SK-N-SH (cell line): ENCODE measurements at regions not wholly inside any gene's neighbourhood (a gene's known extent, or its start where the extent isn't known, plus 50 kb on each side); places are given as distances from the start of the nearest gene placed in this dataset.
A peak's percentile ranks its signal among the peaks of the same experiment; 100 is the strongest.

Source experiments
- CTCF ChIA-PET: fragments of 300-600, 350-600 bp; formaldehyde crosslinking; extraction: SDS; loops from one replicate; lab custom pipeline; 2021; lab: Yijun Ruan, JAX
- POLR2A ChIA-PET: fragments of 350-600 bp; sonication (Branson Sonifier 250); formaldehyde crosslinking; extraction: SDS; loops from one replicate; lab custom pipeline; 2020; ENCODE audit warnings: antibody characterized with exemption, inconsistent platforms; lab: Yijun Ruan, JAX
- DNase-seq: peaks from one replicate; pipeline ENCODE4 v3.0.0; 2012
- H2AFZ ChIP-seq: fragments of 200-600 bp; sonication (generic); 2 replicates; pipeline ENCODE4 v1.8.1; 2016; ENCODE audit warnings: antibody characterized with exemption, mild to moderate bottlenecking, low read depth
- H3F3A ChIP-seq: fragments of 200-600 bp; sonication (generic); replicated peaks from 2 replicates; pipeline ENCODE3; 2016; ENCODE audit warnings: antibody characterized with exemption, mild to moderate bottlenecking; ENCODE audit not compliant: insufficient read depth
- H3K27ac ChIP-seq, 2 experiments: fragments of 200-500 bp in 1 of 2; fragments of 200-600 bp in 1 of 2; sonication (Bioruptor generic) in 1 of 2; sonication (generic), shearing (Covaris generic) in 1 of 2; 2 replicates each; pipeline versions ENCODE4 v1.5.1 to v1.6.1; 2014 to 2016; ENCODE audit warnings: low read depth in 2 of 2, inconsistent platforms in 1 of 2, low read length in 1 of 2, mild to moderate bottlenecking in 1 of 2, mixed read lengths in 1 of 2
- H3K27me3 ChIP-seq: fragments of 200-600 bp; sonication (generic), shearing (Covaris generic); 2 replicates; pipeline ENCODE4 v1.6.1; 2016; ENCODE audit warnings: mixed run types; ENCODE audit not compliant: insufficient read depth
- H3K36me3 ChIP-seq, 2 experiments: fragments of 200-500 bp in 1 of 2; fragments of 200-600 bp in 1 of 2; sonication (Bioruptor generic) in 1 of 2; sonication (generic) in 1 of 2; replicated peaks in 1 of 2; 2 replicates each; pipeline versions ENCODE3 to v1.5.1; 2014 to 2016; ENCODE audit warnings: low read length in 1 of 2, mild to moderate bottlenecking in 1 of 2; ENCODE audit not compliant: insufficient read depth in 2 of 2, control insufficient read depth in 1 of 2
- H3K4me1 ChIP-seq, 2 experiments: fragments of 200-500 bp in 1 of 2; fragments of 200-600 bp in 1 of 2; sonication (Bioruptor generic) in 1 of 2; sonication (generic), shearing (Covaris generic) in 1 of 2; 2 replicates each; pipeline versions ENCODE4 v1.5.1 to v1.6.1; 2014 to 2016; ENCODE audit warnings: low read depth in 1 of 2, low read length in 1 of 2, mixed run types in 1 of 2; ENCODE audit not compliant: insufficient read depth in 2 of 2, control insufficient read depth in 1 of 2
- H3K4me2 ChIP-seq: fragments of 200-600 bp; sonication (generic), shearing (Covaris generic); 2 replicates; pipeline ENCODE4 v1.6.1; 2017; ENCODE audit warnings: mixed run types
- H3K4me3 ChIP-seq, 2 experiments: fragments of 200-500 bp in 1 of 2; fragments of 200-600 bp in 1 of 2; sonication (Bioruptor generic) in 1 of 2; sonication (generic), shearing (Covaris generic) in 1 of 2; 2 replicates each; pipeline versions ENCODE4 v1.5.1 to v1.8.1; 2014 to 2016; ENCODE audit warnings: low read depth in 2 of 2, inconsistent platforms in 1 of 2, low read length in 1 of 2, mild to moderate bottlenecking in 1 of 2, mixed read lengths in 1 of 2, moderate library complexity in 1 of 2
- H3K79me2 ChIP-seq: fragments of 200-600 bp; sonication (generic); 2 replicates; pipeline ENCODE4 v1.8.1; 2017; ENCODE audit warnings: mild to moderate bottlenecking; ENCODE audit not compliant: insufficient read depth
- H3K9ac ChIP-seq: fragments of 200-600 bp; sonication (generic); 2 replicates; pipeline ENCODE4 v1.6.1; 2017; ENCODE audit warnings: mixed run types
- H3K9me2 ChIP-seq: fragments of 200-600 bp; sonication (generic); 2 replicates; pipeline ENCODE4 v1.6.1; 2017; ENCODE audit warnings: mixed run types
- H3K9me3 ChIP-seq: fragments of 200-600 bp; sonication (generic); 2 replicates; pipeline ENCODE4 v1.6.1; 2017; ENCODE audit warnings: mixed run types, mild to moderate bottlenecking, moderate library complexity
- H4K20me1 ChIP-seq: fragments of 200-600 bp; sonication (generic); 2 replicates; pipeline ENCODE4 v1.6.1; 2017; ENCODE audit warnings: mild to moderate bottlenecking, mixed run types; ENCODE audit not compliant: insufficient read depth
- CHD2 ChIP-seq: fragments of 150-350 bp; IDR thresholded peaks from 2 replicates; pipeline ENCODE4 v1.6.1; 2018; ENCODE audit warnings: low read length; ENCODE audit not compliant: partially characterized antibody
- FOXJ3 ChIP-seq: sonication (generic); formaldehyde crosslinking; IDR thresholded peaks from 2 replicates; pipeline ENCODE4 v1.5.1; 2020; ENCODE audit warnings: mild to moderate bottlenecking, missing genetic modification reagents
- FOXM1 ChIP-seq: IDR thresholded peaks from 2 replicates; pipeline ENCODE4 v1.4.0; 2012; ENCODE audit warnings: low read depth, mild to moderate bottlenecking
- GABPA ChIP-seq: IDR thresholded peaks from 2 replicates; pipeline ENCODE4 v1.4.0; 2012; ENCODE audit warnings: low read depth, mild to moderate bottlenecking
- GATA2 ChIP-seq: sonication (generic); formaldehyde crosslinking; IDR thresholded peaks from 2 replicates; pipeline ENCODE4 v1.5.0; 2020; ENCODE audit warnings: mild to moderate bottlenecking, missing genetic modification reagents
- IRF3 ChIP-seq: fragments of 150-350 bp; IDR thresholded peaks from 2 replicates; pipeline ENCODE4 v1.6.1; 2016; ENCODE audit warnings: mild to moderate bottlenecking, low read depth, low read length
- NFIC ChIP-seq: IDR thresholded peaks from 2 replicates; pipeline ENCODE4 v1.4.0; 2012; ENCODE audit warnings: borderline replicate concordance
- NRF1 ChIP-seq: IDR thresholded peaks from 2 replicates; pipeline ENCODE4 v1.6.1; 2012; ENCODE audit warnings: low read depth, mild to moderate bottlenecking, low read length
- RXRA ChIP-seq: IDR thresholded peaks from 2 replicates; pipeline ENCODE4 v1.4.0; 2012; ENCODE audit warnings: low read depth, mild to moderate bottlenecking, borderline replicate concordance
- SIN3A ChIP-seq: IDR thresholded peaks from 2 replicates; pipeline ENCODE4 v1.6.1; 2012; ENCODE audit warnings: low read depth, mild to moderate bottlenecking, low read length, moderate library complexity, borderline replicate concordance
- SMC3 ChIP-seq: IDR thresholded peaks from 2 replicates; pipeline ENCODE4 v1.6.1; 2012; ENCODE audit warnings: low read depth, low read length, improper control_type of control experiment
- TAF1 ChIP-seq: IDR thresholded peaks from 2 replicates; pipeline ENCODE4 v1.6.1; 2012; ENCODE audit warnings: low read depth, mild to moderate bottlenecking, low read length, moderate library complexity, borderline replicate concordance
- ZBTB33 ChIP-seq: IDR thresholded peaks from 2 replicates; pipeline ENCODE4 v1.4.0; 2012; ENCODE audit warnings: low read depth, borderline replicate concordance
- TF ChIP-seq, protein P1 (sequence below): fragments of 150-350 bp; IDR thresholded peaks from 2 replicates; pipeline ENCODE4 v1.6.1; 2017; ENCODE audit warnings: antibody characterized with exemption, low read length, low read depth, borderline replicate concordance
- TF ChIP-seq, protein P2 (sequence below): fragments of 200-600 bp; sonication (generic); IDR thresholded peaks from 2 replicates; pipeline ENCODE4 v1.6.1; 2017; ENCODE audit warnings: antibody characterized with exemption, mild to moderate bottlenecking, moderate library complexity

GRCh38 chr2:38216886-38217285 lies 140.9 kb upstream of the CYP1B1 start:
- H3K9me3 ChIP-seq: 0 out of 2 replicates have a peak, but pooled peaks cover 11% of the 10 kb centered on the region
- H3K9me2 ChIP-seq: no peaks in the 10 kb centered on the region
- H3K4me1 ChIP-seq: peaks cover 0 to 44% of the 10 kb centered on the region in 2 experiments; a peak in 2 of 4 replicates
- H3K36me3 ChIP-seq: no peaks in the 10 kb centered on the region
- H2AFZ ChIP-seq: no peak overlapping the region
- ChIA-PET POLR2A (no interaction called here), CTCF (interaction anchor here (1.5 to 5.9 kb wide), 3 partner anchors 16 to 141 kb away, joined by 3 to 41 read pairs (median 18); partner anchors contain the start of gene CYP1B1)
- no peak overlapping the region for H3K4me2 ChIP-seq
- no peaks in the 10 kb centered on the region for H4K20me1 ChIP-seq
- H3K27ac ChIP-seq: peak overlapping the region in 1 of 2 experiments; percentile 99; a peak in 2 of 4 replicates
- DNase-seq: no peak
- no peak overlapping the region for H3K9ac ChIP-seq
- TF ChIP-seq CHD2 (no peak), ZBTB33 (no peak), FOXJ3 (CRISPR knock-in tag) (no peak), SIN3A (no peak), GATA2 (no peak), NFIC (no peak), TAF1 (no peak)
- TF ChIP-seq, protein P1, sequence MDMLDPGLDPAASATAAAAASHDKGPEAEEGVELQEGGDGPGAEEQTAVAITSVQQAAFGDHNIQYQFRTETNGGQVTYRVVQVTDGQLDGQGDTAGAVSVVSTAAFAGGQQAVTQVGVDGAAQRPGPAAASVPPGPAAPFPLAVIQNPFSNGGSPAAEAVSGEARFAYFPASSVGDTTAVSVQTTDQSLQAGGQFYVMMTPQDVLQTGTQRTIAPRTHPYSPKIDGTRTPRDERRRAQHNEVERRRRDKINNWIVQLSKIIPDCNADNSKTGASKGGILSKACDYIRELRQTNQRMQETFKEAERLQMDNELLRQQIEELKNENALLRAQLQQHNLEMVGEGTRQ: no peak
- TF ChIP-seq, protein P2, sequence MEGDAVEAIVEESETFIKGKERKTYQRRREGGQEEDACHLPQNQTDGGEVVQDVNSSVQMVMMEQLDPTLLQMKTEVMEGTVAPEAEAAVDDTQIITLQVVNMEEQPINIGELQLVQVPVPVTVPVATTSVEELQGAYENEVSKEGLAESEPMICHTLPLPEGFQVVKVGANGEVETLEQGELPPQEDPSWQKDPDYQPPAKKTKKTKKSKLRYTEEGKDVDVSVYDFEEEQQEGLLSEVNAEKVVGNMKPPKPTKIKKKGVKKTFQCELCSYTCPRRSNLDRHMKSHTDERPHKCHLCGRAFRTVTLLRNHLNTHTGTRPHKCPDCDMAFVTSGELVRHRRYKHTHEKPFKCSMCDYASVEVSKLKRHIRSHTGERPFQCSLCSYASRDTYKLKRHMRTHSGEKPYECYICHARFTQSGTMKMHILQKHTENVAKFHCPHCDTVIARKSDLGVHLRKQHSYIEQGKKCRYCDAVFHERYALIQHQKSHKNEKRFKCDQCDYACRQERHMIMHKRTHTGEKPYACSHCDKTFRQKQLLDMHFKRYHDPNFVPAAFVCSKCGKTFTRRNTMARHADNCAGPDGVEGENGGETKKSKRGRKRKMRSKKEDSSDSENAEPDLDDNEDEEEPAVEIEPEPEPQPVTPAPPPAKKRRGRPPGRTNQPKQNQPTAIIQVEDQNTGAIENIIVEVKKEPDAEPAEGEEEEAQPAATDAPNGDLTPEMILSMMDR: no peak
- H3K4me3 ChIP-seq: no peak overlapping the region
- no peaks in the 10 kb centered on the region for H3F3A ChIP-seq
- H3K79me2 ChIP-seq: no peaks in the 10 kb centered on the region
- no peaks in the 10 kb centered on the region for H3K27me3 ChIP-seq

- H3K36me3 ChIP-seq: no peaks in the 10 kb centered on the region
- DNase-seq: no peak
- no peak overlapping the region for H3K4me2 ChIP-seq
- H3K9me3 ChIP-seq: 0 out of 2 replicates have a peak, but pooled peaks cover 11% of the 10 kb centered on the region
- CTCF ChIA-PET: interaction anchor here (1.2 to 5.9 kb wide), 4 partner anchors 58 to 140 kb away, joined by 3 to 41 read pairs (median 10); partner anchors contain the start of gene CYP1B1
- no peak overlapping the region for H2AFZ ChIP-seq
- no peaks in the 10 kb centered on the region for H3K27me3 ChIP-seq
- no peak overlapping the region for H3K4me3 ChIP-seq
- no peak overlapping the region for H3K9ac ChIP-seq
- no peaks in the 10 kb centered on the region for H3F3A ChIP-seq
- H3K4me1 ChIP-seq: peaks cover 0 to 44% of the 10 kb centered on the region in 2 experiments; a peak in 2 of 4 replicates
- no peaks in the 10 kb centered on the region for H3K79me2 ChIP-seq
- POLR2A ChIA-PET: no interaction called here
- TF ChIP-seq GATA2 (no peak), RXRA (no peak), NFIC (no peak), GABPA (no peak), NRF1 (no peak), IRF3 (no peak), SIN3A (no peak), SMC3 (no peak), FOXM1 (no peak)
- TF ChIP-seq, protein P2: no peak
- no peaks in the 10 kb centered on the region for H4K20me1 ChIP-seq
- H3K9me2 ChIP-seq: no peaks in the 10 kb centered on the region
- no peak overlapping the region for H3K27ac ChIP-seq
Observed at GRCh38 chr2:38215993-38216392, 140.0 kb upstream of the CYP1B1 start.
